Astrocyte of the spinal cord (primary cell): ENCODE measurements at regions not wholly inside any gene's neighbourhood (a gene's known extent, or its start where the extent isn't known, plus 50 kb on each side); places are given as distances from the start of the nearest gene placed in this dataset.

Experiments used
- DNase-seq: peaks from one replicate; pipeline ENCODE4 v3.0.0; 2011; ENCODE audit warnings: low read depth, low spot score
- H3K4me3 ChIP-seq: 2 replicates; pipeline ENCODE4 v1.5.1; 2011; ENCODE audit warnings: low read depth, mild to moderate bottlenecking, low read length, moderate library complexity
- CTCF ChIP-seq: IDR thresholded peaks from 2 replicates; pipeline ENCODE4 v1.5.1; 2012; ENCODE audit warnings: low read depth, mild to moderate bottlenecking, low read length, inconsistent platforms
- in situ Hi-C: cut with HindIII; loops from 2 replicates; pipeline ENCODE4 v1.10.0; 2017; ENCODE audit warnings: low sequenced_read_pairs

- in situ Hi-C loops, result no loop called here
- no peak for DNase-seq
- no peak overlapping the region for H3K4me3 ChIP-seq
- peak; percentile 41 for TF ChIP-seq CTCF
Observed at GRCh38 chr4:72951147-72951546, 118.4 kb downstream of the COX18 start.

GRCh38 chr4:72948080-72948479, 121.4 kb downstream of the COX18 start:
- no peak for TF ChIP-seq CTCF

GRCh38 chr4:72945719-72946336, 123.7 kb downstream of the COX18 start:
- DNase-seq, result no peak
- H3K4me3 ChIP-seq, result no peak overlapping the region
- TF ChIP-seq CTCF, result no peak
- in situ Hi-C loops, result no loop called here

More at GRCh38 chr4:72948080-72948479, 121.4 kb downstream of the COX18 start:
- H3K4me3 ChIP-seq, result no peak overlapping the region
- in situ Hi-C loops, result no loop called here
- DNase-seq, result no peak

- no peak overlapping the region for H3K4me3 ChIP-seq
- no peak for DNase-seq
- no peak for TF ChIP-seq CTCF
- in situ Hi-C loops, result no loop called here
Observed at GRCh38 chr4:72942565-72942964, 127.0 kb downstream of the COX18 start.

- DNase-seq, result no peak
- TF ChIP-seq CTCF, result no peak
- in situ Hi-C loops, result no loop called here
- no peak overlapping the region for H3K4me3 ChIP-seq
Observed at GRCh38 chr4:72938516-72938915, 131.0 kb downstream of the COX18 start.

GRCh38 chr4:72935462-72935861, 134.1 kb downstream of the COX18 start:
- no peak for DNase-seq
- H3K4me3 ChIP-seq, result no peak overlapping the region
- in situ Hi-C loops, result no loop called here
- TF ChIP-seq CTCF, result no peak
